PC-9 (cell line): ENCODE measurements at regions not wholly inside any gene's neighbourhood (a gene's known extent, or its start where the extent isn't known, plus 50 kb on each side); places are given as distances from the start of the nearest gene placed in this dataset.

Experiments used
- BruUV-seq: library from RNA; stranded (reverse); fragments of 400-500 nt; replicated peaks from 2 replicates; lab custom pipeline; 2021; lab: Mats Ljungman, UMichigan
- CTCF ChIA-PET: fragments of 300-600 bp; sonication (Branson Sonifier 250); formaldehyde crosslinking; loops from one replicate; lab custom pipeline; 2022; ENCODE audit warnings: antibody characterized with exemption; lab: Charles Lee
- POLR2A ChIA-PET: fragments of 300-600 bp; sonication (Branson Sonifier 250); formaldehyde crosslinking; loops from one replicate; lab custom pipeline; 2022; ENCODE audit warnings: antibody characterized with exemption; ENCODE audit not compliant: unreplicated experiment; lab: Charles Lee
- DNase-seq, 2 experiments: peaks; one replicate each; pipeline versions ENCODE4 v3.0.0 to v3.0.0-alpha.2; 2015 to 2022; ENCODE audit warnings: mixed read lengths in 1 of 2
- H2AFZ ChIP-seq: fragments of 200-600 bp; sonication (generic); 2 replicates; pipeline ENCODE4 v1.8.1; 2017; ENCODE audit warnings: antibody characterized with exemption
- H3F3A ChIP-seq: fragments of 200-600 bp; sonication (generic); 2 replicates; pipeline ENCODE4 v1.8.1; 2017; ENCODE audit warnings: antibody characterized with exemption, mild to moderate bottlenecking, low read depth; ENCODE audit not compliant: insufficient read depth
- H3K27ac ChIP-seq: fragments of 200-600 bp; sonication (generic); 2 replicates; pipeline ENCODE4 v1.6.1; 2016; ENCODE audit warnings: mixed run types
- H3K27me3 ChIP-seq: fragments of 200-600 bp; sonication (generic); 2 replicates; pipeline ENCODE4 v1.6.1; 2016; ENCODE audit warnings: low read depth, mixed run types; ENCODE audit not compliant: insufficient read depth
- H3K36me3 ChIP-seq: fragments of 200-600 bp; sonication (generic); 2 replicates; pipeline ENCODE4 v1.6.1; 2016; ENCODE audit warnings: low read depth, mixed run types
- H3K4me1 ChIP-seq: fragments of 200-600 bp; sonication (generic); replicated peaks from 2 replicates; pipeline ENCODE4 v1.6.1; 2016; ENCODE audit warnings: mixed run types; ENCODE audit not compliant: insufficient read depth
- H3K4me2 ChIP-seq: fragments of 200-600 bp; sonication (generic); 2 replicates; pipeline ENCODE4 v1.6.1; 2017; ENCODE audit warnings: mixed run types
- H3K4me3 ChIP-seq: fragments of 200-600 bp; sonication (generic); 2 replicates; pipeline ENCODE4 v1.6.1; 2016; ENCODE audit warnings: mixed run types
- H3K79me2 ChIP-seq: fragments of 200-600 bp; sonication (generic); 2 replicates; pipeline ENCODE4 v1.6.1; 2017; ENCODE audit warnings: low read depth, mixed run types
- H3K9me2 ChIP-seq: fragments of 200-600 bp; sonication (generic); 2 replicates; pipeline ENCODE4 v1.8.1; 2017; ENCODE audit warnings: mild to moderate bottlenecking; ENCODE audit not compliant: insufficient read depth
- H3K9me3 ChIP-seq: fragments of 200-600 bp; sonication (generic); 2 replicates; pipeline ENCODE4 v1.8.1; 2016; ENCODE audit warnings: low read depth; ENCODE audit not compliant: insufficient read depth
- H4K20me1 ChIP-seq: fragments of 200-600 bp; sonication (generic); 2 replicates; pipeline ENCODE4 v1.8.1; 2017; ENCODE audit not compliant: insufficient read depth
- EZH2 ChIP-seq: fragments of 200-600 bp; sonication (generic); IDR thresholded peaks from 2 replicates; pipeline ENCODE4 v1.8.0; 2017; ENCODE audit warnings: antibody characterized with exemption, low read depth
- intact Hi-C: fragments of 100-400 bp; cut with micrococcal nuclease; formaldehyde crosslinking; loops from one replicate; pipeline ENCODE4 v1.10.0; 2022; ENCODE audit not compliant: unreplicated experiment
- TF ChIP-seq, protein P1 (sequence below): fragments of 200-600 bp; sonication (generic); conservative IDR thresholded peaks from 2 replicates; pipeline ENCODE4 v1.6.1; 2017; ENCODE audit warnings: mixed run types, antibody characterized with exemption, mild to moderate bottlenecking, moderate library complexity

DNA sequence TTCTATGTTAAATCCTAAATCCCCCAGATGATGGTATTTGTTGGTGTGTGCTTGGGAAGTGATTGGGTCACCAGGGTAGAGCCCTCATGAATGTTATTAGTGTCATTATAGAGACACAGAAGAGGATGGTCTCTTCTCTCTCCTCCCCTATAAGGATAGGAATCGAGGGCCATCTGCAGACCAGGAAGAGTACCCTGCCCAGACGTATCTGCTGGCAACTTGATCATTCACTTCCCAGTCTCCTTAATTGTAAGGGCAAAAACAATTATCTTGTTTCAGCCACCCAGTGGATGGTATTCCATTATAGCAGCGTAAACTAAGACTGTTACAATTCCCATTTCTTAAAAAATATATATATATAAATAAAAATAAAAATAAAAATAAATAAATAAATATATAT, 892.2 kb downstream of the SI start:
- no peaks in the 10 kb centered on the region for H3F3A ChIP-seq
- no peak overlapping the region for H3K4me2 ChIP-seq
- no peaks in the 10 kb centered on the region for H3K79me2 ChIP-seq
- TF ChIP-seq, protein P1, sequence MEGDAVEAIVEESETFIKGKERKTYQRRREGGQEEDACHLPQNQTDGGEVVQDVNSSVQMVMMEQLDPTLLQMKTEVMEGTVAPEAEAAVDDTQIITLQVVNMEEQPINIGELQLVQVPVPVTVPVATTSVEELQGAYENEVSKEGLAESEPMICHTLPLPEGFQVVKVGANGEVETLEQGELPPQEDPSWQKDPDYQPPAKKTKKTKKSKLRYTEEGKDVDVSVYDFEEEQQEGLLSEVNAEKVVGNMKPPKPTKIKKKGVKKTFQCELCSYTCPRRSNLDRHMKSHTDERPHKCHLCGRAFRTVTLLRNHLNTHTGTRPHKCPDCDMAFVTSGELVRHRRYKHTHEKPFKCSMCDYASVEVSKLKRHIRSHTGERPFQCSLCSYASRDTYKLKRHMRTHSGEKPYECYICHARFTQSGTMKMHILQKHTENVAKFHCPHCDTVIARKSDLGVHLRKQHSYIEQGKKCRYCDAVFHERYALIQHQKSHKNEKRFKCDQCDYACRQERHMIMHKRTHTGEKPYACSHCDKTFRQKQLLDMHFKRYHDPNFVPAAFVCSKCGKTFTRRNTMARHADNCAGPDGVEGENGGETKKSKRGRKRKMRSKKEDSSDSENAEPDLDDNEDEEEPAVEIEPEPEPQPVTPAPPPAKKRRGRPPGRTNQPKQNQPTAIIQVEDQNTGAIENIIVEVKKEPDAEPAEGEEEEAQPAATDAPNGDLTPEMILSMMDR = no peak
- no peak for TF ChIP-seq EZH2
- no peaks in the 10 kb centered on the region for H3K9me3 ChIP-seq
- no TSS peak for BruUV-seq
- H3K4me3 ChIP-seq = no peak overlapping the region
- ChIA-PET POLR2A (no interaction called here), CTCF (no interaction called here)
- no peaks in the 10 kb centered on the region for H3K9me2 ChIP-seq
- no peaks in the 10 kb centered on the region for H4K20me1 ChIP-seq
- no peak for DNase-seq
- H2AFZ ChIP-seq = no peak overlapping the region
- no peaks in the 10 kb centered on the region for H3K36me3 ChIP-seq
- intact Hi-C loops = no loop called here
- H3K27ac ChIP-seq = no peak overlapping the region
- H3K4me1 ChIP-seq = no peaks in the 10 kb centered on the region
- H3K27me3 ChIP-seq = no peaks in the 10 kb centered on the region

DNA sequence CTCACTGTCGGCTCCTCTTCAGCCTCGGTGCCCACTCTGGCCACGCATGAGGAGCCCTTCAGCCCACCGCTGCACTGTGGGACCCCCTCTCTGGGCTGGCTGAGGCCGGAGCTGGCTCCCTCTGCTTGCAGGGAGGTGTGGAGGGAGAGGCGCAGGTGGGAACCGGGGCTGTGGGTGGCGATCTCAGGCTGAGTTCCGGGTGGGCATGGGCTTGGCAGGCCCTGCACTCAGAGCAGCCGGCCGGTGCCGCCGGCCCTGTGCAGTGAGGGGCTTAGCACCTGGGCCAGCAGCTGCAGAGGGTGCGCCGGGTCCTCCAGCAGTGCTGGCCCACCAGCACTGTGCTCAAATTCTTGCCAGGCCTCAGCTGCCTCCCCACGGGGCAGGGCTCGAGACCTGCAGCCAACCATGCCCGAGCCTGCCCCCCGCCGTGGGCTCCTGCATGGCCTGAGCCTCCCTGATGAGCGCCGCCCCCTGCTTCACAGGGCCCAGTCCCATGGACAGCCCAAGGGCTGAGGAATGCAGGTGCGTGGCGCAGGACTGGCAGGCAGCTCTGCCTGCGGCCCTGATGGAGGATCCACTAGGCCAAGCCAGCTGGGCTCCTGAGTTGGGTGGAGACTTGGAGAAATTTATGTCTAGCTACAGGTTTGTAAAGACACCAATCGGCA, 899.1 kb downstream of the SI start:
- intact Hi-C loops = no loop called here
- ChIA-PET POLR2A (no interaction called here), CTCF (no interaction called here)
- peaks cover 3% of the 10 kb centered on the region; the same call in 1 of the 2 replicates for H4K20me1 ChIP-seq
- no peak overlapping the region for H3K4me2 ChIP-seq
- H3K4me3 ChIP-seq = no peak overlapping the region
- no peak for DNase-seq
- BruUV-seq = no TSS peak
- H3K36me3 ChIP-seq = no peaks in the 10 kb centered on the region
- H3K4me1 ChIP-seq = no peaks in the 10 kb centered on the region
- H3K9me2 ChIP-seq = no peaks in the 10 kb centered on the region
- no peaks in the 10 kb centered on the region for H3F3A ChIP-seq
- no peaks in the 10 kb centered on the region; the same call in 1 of the 2 replicates for H3K9me3 ChIP-seq
- H3K27me3 ChIP-seq = no peaks in the 10 kb centered on the region
- H3K79me2 ChIP-seq = no peaks in the 10 kb centered on the region
- H3K27ac ChIP-seq = no peak overlapping the region
- H2AFZ ChIP-seq = no peak overlapping the region
- TF ChIP-seq EZH2 = no peak
- TF ChIP-seq, protein P1 = no peak

DNA sequence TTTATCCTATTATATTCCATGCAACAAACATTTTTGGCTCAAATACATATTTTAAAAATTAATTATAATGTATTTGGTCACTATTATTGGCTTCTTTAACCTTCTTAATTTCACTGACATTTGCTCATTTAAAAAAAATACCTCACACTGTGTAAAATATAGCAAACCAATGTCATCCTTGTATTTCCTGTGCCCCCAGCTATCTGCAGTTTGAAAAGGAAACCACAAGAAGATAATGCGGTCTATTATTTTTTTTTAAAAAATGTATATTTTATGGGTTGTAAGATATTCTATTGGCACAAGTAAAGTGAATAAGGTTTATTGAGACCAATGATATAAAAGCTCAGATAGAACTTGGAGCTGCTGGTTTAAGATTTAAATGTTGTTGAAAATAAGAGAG, 904.2 kb downstream of the SI start:
- Histone ChIP-seq H3K79me2 (no peaks in the 10 kb centered on the region), H3K27me3 (no peaks in the 10 kb centered on the region), H3K27ac (no peak overlapping the region), H3K36me3 (no peaks in the 10 kb centered on the region), H3K9me3 (no peaks in the 10 kb centered on the region), H2AFZ (no peak overlapping the region), H3K4me3 (no peak overlapping the region), H3F3A (no peaks in the 10 kb centered on the region), H3K4me2 (no peak overlapping the region), H4K20me1 (peaks cover 3% of the 10 kb centered on the region; the same call in 1 of the 2 replicates), H3K4me1 (no peaks in the 10 kb centered on the region), H3K9me2 (no peaks in the 10 kb centered on the region)
- ChIA-PET CTCF (no interaction called here), POLR2A (no interaction called here)
- DNase-seq = no peak
- no TSS peak for BruUV-seq
- intact Hi-C loops = no loop called here
- TF ChIP-seq, protein P1 = no peak
- TF ChIP-seq EZH2 = no peak
